SHP77 (cell line): ENCODE measurements at regions not wholly inside any gene's neighbourhood (a gene's known extent, or its start where the extent isn't known, plus 50 kb on each side); places are given as distances from the start of the nearest gene placed in this dataset.

Experiments
- DNase-seq, 2 experiments: peaks; one replicate each; lab custom pipeline; 2025; lab: John Stamatoyannopoulos, UW

DNA sequence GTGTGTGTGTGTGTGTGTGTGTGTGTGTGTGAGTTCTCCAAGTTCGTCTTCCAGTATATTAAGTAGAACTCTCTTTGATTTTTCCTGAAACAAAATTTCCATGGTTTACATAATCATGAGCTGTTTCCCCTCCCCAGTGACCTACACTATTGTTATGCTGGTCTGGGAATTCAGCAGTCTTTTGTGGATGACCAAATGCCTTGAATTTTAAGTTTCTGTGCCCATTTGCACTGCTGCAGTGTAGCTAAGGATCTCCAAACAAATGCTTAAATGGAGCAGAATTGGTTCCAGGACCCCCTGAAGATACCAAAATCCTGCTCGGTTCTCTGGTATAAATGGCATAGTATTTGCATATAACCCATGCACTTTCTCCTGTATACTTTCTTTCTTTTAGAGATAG, 77.2 kb upstream of the SLC34A2 start:
- no peak for DNase-seq

- DNase-seq, result no peak
These were observed 74.8 kb upstream of the SLC34A2 start for GRCh38 chr4:25580633-25581467.

GRCh38 chr4:25585901-25586523, 69.6 kb upstream of the SLC34A2 start:
- DNase-seq, result no peak

- no peak for DNase-seq
These were observed 67.4 kb upstream of the SLC34A2 start for GRCh38 chr4:25588206-25588605.

DNA sequence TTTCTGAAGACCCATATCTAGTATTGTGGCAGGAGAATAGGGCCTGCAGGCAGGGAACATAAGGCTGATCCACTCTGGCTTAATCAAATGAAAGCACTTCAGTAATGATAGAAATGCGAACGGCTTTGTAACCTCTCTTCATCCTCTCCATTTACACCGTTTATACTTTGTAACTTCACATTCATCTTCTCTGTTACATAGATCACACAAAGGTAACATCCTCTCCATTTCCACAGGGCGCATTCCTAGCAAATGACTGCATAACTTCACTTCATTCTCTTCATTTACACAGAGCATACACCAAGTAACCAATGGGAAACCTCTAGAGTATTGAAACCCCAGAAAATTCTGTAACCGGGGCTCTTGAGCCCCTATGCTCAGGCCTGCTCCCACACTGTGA, 65.5 kb upstream of the SLC34A2 start:
- DNase-seq, result no peak

DNA sequence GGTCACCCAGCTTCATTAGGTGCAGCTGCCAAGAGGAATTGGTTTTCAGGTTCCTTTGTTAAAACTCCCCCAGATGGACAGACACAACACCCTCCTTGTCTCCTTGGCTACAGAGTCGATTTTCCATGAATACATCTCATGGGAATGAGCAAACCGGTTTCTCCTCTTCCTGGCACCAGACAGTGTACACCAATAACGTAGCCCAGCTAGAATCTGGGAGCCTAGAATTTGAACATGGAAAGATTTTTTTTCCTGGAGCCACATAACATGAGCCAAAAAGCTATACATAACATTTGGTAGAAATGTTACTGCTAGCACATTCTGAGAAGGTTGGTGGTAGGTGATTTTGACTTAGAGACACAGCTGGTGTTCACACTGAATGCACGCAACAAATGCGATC, 62.9 kb upstream of the SLC34A2 start:
- no peak for DNase-seq
